CD4-positive, alpha-beta T cell treated with Interleukin-15 for 1 hour (primary cell): ENCODE measurements at regions not wholly inside any gene's neighbourhood (a gene's known extent, or its start where the extent isn't known, plus 50 kb on each side); places are given as distances from the start of the nearest gene placed in this dataset.

Experiments used
- DNase-seq: peaks from one replicate; pipeline ENCODE4 v3.0.0-alpha.2; 2020

GRCh38 chr6:166687879-166688205, 60.8 kb upstream of the RPS6KA2 start:
- no peak for DNase-seq

- no peak for DNase-seq
Measured at GRCh38 chr6:166687070-166687878, 60.2 kb upstream of the RPS6KA2 start.

- DNase-seq = no peak
Measured at GRCh38 chr6:166686317-166686716, 59.3 kb upstream of the RPS6KA2 start.

DNA sequence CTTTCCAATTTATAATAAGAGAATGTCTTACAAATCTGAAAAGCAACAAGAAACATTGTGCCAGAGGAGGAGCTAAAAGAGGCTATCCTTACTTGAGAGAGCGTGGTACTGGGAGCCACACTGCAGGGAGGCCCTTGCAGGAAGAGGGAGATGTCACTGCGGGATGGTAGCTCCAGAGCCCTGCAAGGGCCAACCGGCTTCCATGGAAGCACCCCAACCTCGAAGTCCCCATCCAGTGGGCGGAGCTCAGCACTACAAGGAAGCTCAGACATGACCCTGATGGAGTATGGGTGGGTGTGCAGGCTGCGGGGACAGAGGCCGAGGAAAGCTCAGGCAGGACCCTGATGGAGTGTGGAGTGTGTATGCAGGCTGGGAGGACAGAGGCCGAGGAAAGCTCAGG, 57.8 kb upstream of the RPS6KA2 start:
- no peak for DNase-seq

GRCh38 chr6:166684170-166684569, 57.1 kb upstream of the RPS6KA2 start:
- no peak for DNase-seq

DNA sequence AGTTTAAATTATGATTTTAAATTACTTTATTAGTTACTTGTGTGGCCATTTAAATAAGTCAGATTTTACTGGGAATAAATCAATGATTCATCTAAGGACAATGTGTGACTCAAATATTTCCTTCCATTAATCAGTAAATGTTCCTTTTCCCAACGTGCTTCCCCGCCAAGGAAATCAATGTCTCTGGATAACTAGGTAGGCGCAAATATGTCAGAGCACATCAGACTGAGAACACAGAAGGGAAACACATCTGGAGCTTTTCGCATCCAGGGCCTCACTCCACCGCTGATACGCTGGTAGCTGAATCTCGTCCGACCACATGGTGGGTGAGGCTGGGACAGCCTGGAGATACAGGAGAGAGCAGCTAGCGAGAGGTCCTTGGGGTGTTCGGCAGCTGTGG, 56.4 kb upstream of the RPS6KA2 start:
- no peak for DNase-seq

DNA sequence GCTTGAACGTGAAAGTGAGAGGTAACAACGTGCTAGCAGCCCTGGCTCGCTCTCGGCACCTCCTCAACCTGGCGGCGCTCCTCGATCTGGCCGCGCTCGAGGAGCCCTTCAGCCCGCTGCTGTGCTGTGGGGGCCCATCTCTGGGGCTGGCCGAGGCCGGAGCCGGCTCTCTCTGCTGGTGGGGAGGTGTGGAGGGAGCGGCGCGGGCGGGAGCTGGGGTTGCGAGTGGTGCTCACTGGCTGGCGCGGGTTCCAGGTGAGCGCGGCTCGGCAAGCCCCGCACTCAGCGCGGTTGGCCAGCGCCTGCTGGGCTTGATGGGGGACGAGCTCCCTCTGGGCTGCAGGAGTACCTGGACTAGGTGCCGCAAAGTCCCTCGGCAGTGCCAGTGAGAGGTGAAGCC, 52.5 kb upstream of the RPS6KA2 start:
- no peak for DNase-seq

- DNase-seq = no peak
Measured at GRCh38 chr6:166678426-166678825, 51.4 kb upstream of the RPS6KA2 start.

- no peak for DNase-seq
Measured at GRCh38 chr6:166677941-166678340, 50.9 kb upstream of the RPS6KA2 start.
